SK-N-MC (cell line): ENCODE measurements at regions not wholly inside any gene's neighbourhood (a gene's known extent, or its start where the extent isn't known, plus 50 kb on each side); places are given as distances from the start of the nearest gene placed in this dataset.

Source experiments
- EZH2 ChIP-seq: fragments of 200-600 bp; sonication (generic); IDR thresholded peaks from one replicate; pipeline ENCODE4 v1.6.1; 2017; ENCODE audit warnings: antibody characterized with exemption
- FOXP2 ChIP-seq: optimal IDR thresholded peaks from 2 replicates; pipeline ENCODE3; 2011; ENCODE audit warnings: mild to moderate bottlenecking, moderate library complexity; ENCODE audit not compliant: insufficient read depth; ENCODE audit errors: extremely low read length, control extremely low read depth
- POLR2AphosphoS5 ChIP-seq: IDR thresholded peaks from 2 replicates; pipeline ENCODE4 v1.6.1; 2012; ENCODE audit warnings: mild to moderate bottlenecking, low read depth, low read length, borderline replicate concordance

- TF ChIP-seq EZH2, result no peak
- no peak for TF ChIP-seq POLR2AphosphoS5
- TF ChIP-seq FOXP2, result no peak
Observed at GRCh38 chr6:98759459-98759858, 74.9 kb upstream of the POU3F2 start.
